Neuronal stem cell (in vitro differentiated cells): ENCODE measurements at regions not wholly inside any gene's neighbourhood (a gene's known extent, or its start where the extent isn't known, plus 50 kb on each side); places are given as distances from the start of the nearest gene placed in this dataset.

ENCODE experiments used
- DNase-seq: peaks from one replicate; pipeline ENCODE4 v3.0.0-alpha.2; 2013; ENCODE audit warnings: low spot score
- H2AFZ ChIP-seq: one replicate; pipeline ENCODE4 v1.6.1; 2013; ENCODE audit warnings: mild to moderate bottlenecking, low read length, inconsistent platforms
- H2AK5ac ChIP-seq: 2 replicates; pipeline ENCODE4 v1.6.1; 2013; ENCODE audit warnings: low read depth, mild to moderate bottlenecking, inconsistent platforms, low read length, moderate library complexity, mixed read lengths
- H2BK120ac ChIP-seq: 2 replicates; pipeline ENCODE4 v1.6.1; 2013; ENCODE audit warnings: low read depth, mild to moderate bottlenecking, inconsistent platforms, low read length, moderate library complexity, mixed read lengths
- H2BK12ac ChIP-seq: one replicate; pipeline ENCODE4 v1.6.1; 2013; ENCODE audit warnings: low read length, inconsistent platforms
- H2BK15ac ChIP-seq: 2 replicates; pipeline ENCODE4 v1.6.1; 2013; ENCODE audit warnings: mild to moderate bottlenecking, low read length, inconsistent platforms, mixed read lengths
- H2BK5ac ChIP-seq: one replicate; pipeline ENCODE4 v1.6.1; 2013; ENCODE audit warnings: inconsistent platforms, mild to moderate bottlenecking, low read length, moderate library complexity
- H3K14ac ChIP-seq: one replicate; pipeline ENCODE4 v1.6.1; 2013; ENCODE audit warnings: low read length, inconsistent platforms
- H3K18ac ChIP-seq: 2 replicates; pipeline ENCODE4 v1.6.1; 2013; ENCODE audit warnings: low read length, inconsistent platforms
- H3K23ac ChIP-seq: 2 replicates; pipeline ENCODE4 v1.6.1; 2013; ENCODE audit warnings: low read depth, mild to moderate bottlenecking, mixed read lengths, low read length, inconsistent platforms; ENCODE audit not compliant: poor library complexity
- H3K27ac ChIP-seq: replicated peaks from 3 replicates; pipeline ENCODE4 v1.5.1; 2013; ENCODE audit warnings: low read length, inconsistent platforms
- H3K27me3 ChIP-seq, 3 experiments: 2 replicates each; pipeline ENCODE4 v1.6.1; 2013; ENCODE audit warnings: low read length in 3 of 3, mild to moderate bottlenecking in 2 of 3, inconsistent platforms in 1 of 3, low read depth in 1 of 3, mixed read lengths in 1 of 3, moderate library complexity in 1 of 3; ENCODE audit not compliant: control insufficient read depth in 3 of 3, insufficient read depth in 3 of 3
- H3K36me3 ChIP-seq, 2 donors: replicated peaks in 1 of 2; 2 replicates each; pipeline ENCODE4 v1.6.1; 2013; ENCODE audit warnings: low read length in 2 of 2; ENCODE audit not compliant: control insufficient read depth in 2 of 2, insufficient read depth in 2 of 2
- H3K4ac ChIP-seq: 2 replicates; pipeline ENCODE4 v1.6.1; 2013; ENCODE audit warnings: inconsistent platforms, mild to moderate bottlenecking, low read length, moderate library complexity
- H3K4me1 ChIP-seq, 2 donors: 1 replicate in 1 of 2; 2 replicates in 1 of 2; pipeline ENCODE4 v1.6.1; 2013; ENCODE audit warnings: low read length in 2 of 2, low read depth in 1 of 2; ENCODE audit not compliant: control insufficient read depth in 2 of 2, insufficient read depth in 1 of 2
- H3K4me2 ChIP-seq: one replicate; pipeline ENCODE4 v1.6.1; 2013; ENCODE audit warnings: mild to moderate bottlenecking, low read length, inconsistent platforms; ENCODE audit not compliant: insufficient read depth, poor library complexity, severe bottlenecking
- H3K4me3 ChIP-seq, 2 donors: 2 replicates each; pipeline ENCODE4 v1.5.1; 2013; ENCODE audit warnings: low read length in 2 of 2, mild to moderate bottlenecking in 2 of 2, inconsistent platforms in 1 of 2, moderate library complexity in 1 of 2
- H3K79me1 ChIP-seq: one replicate; pipeline ENCODE4 v1.6.1; 2013; ENCODE audit warnings: low read depth, mild to moderate bottlenecking, inconsistent platforms, low read length, moderate library complexity
- H3K9ac ChIP-seq: one replicate; pipeline ENCODE4 v1.6.1; 2013; ENCODE audit warnings: mild to moderate bottlenecking, low read depth, low read length, inconsistent platforms; ENCODE audit not compliant: poor library complexity
- H3K9me3 ChIP-seq, 2 donors: replicated peaks in 1 of 2; 2 replicates each; pipeline versions ENCODE3 to v1.6.1; 2013; ENCODE audit warnings: low read length in 2 of 2, mild to moderate bottlenecking in 2 of 2, inconsistent platforms in 1 of 2, low read depth in 1 of 2, mixed read lengths in 1 of 2, moderate library complexity in 1 of 2; ENCODE audit not compliant: control insufficient read depth in 2 of 2, insufficient read depth in 1 of 2
- H4K8ac ChIP-seq: one replicate; pipeline ENCODE4 v1.6.1; 2013; ENCODE audit warnings: low read depth, mild to moderate bottlenecking, inconsistent platforms, low read length, moderate library complexity
- H4K91ac ChIP-seq: one replicate; pipeline ENCODE4 v1.6.1; 2013; ENCODE audit warnings: low read length, low read depth, mild to moderate bottlenecking, inconsistent platforms; ENCODE audit not compliant: poor library complexity
- WGBS, 2 donors: extraction: QIAGEN DNeasy Blood & Tissue Kit; methylation state at CpG; one replicate each; pipeline ENCODE4 v1.1.7; 2013; ENCODE audit warnings: missing lambda C conversion rate in 2 of 2, mixed read lengths in 1 of 2; ENCODE audit not compliant: insufficient read length in 2 of 2, insufficient replicate concordance in 1 of 2; ENCODE audit errors: extremely low coverage in 2 of 2; 5-methylcytosine and 5-hydroxymethylcytosine counted together

- Histone ChIP-seq H2BK5ac (no peak overlapping the region), H4K8ac (no peak overlapping the region), H2BK12ac (no peak overlapping the region), H3K36me3 (no peaks in the 10 kb centered on the region), H2AK5ac (no peak overlapping the region), H3K4ac (no peak overlapping the region), H3K4me3 (no peak overlapping the region), H3K79me1 (no peaks in the 10 kb centered on the region), H3K23ac (no peak overlapping the region), H3K18ac (no peak overlapping the region), H3K4me2 (no peak overlapping the region), H3K27ac (no peak overlapping the region), H2BK120ac (no peak overlapping the region), H3K27me3 (no peaks in the 10 kb centered on the region), H3K4me1 (no peaks in the 10 kb centered on the region), H3K9me3 (peaks cover 0 to 3% of the 10 kb centered on the region in 2 donors), H3K14ac (no peak overlapping the region), H2BK15ac (no peak overlapping the region), H3K9ac (no peak overlapping the region), H2AFZ (no peak overlapping the region), H4K91ac (no peak overlapping the region)
- DNase-seq = no peak
These were observed 380.9 kb upstream of the PTBP2 start for GRCh38 chr1:96340686-96341085.

GRCh38 chr1:96346719-96347118 is 374.9 kb upstream of the PTBP2 start:
- Histone ChIP-seq H2BK12ac (no peak overlapping the region), H3K18ac (no peak overlapping the region), H3K36me3 (no peaks in the 10 kb centered on the region), H2BK15ac (no peak overlapping the region), H3K9ac (no peak overlapping the region), H2BK5ac (no peak overlapping the region), H2AK5ac (no peak overlapping the region), H4K91ac (no peak overlapping the region), H3K23ac (no peak overlapping the region), H2AFZ (no peak overlapping the region), H3K4me3 (no peak overlapping the region), H3K9me3 (peaks cover 0 to 3% of the 10 kb centered on the region in 2 donors), H3K4me1 (no peaks in the 10 kb centered on the region), H2BK120ac (no peak overlapping the region), H3K79me1 (no peaks in the 10 kb centered on the region), H3K14ac (no peak overlapping the region), H3K4me2 (no peak overlapping the region), H3K27me3 (no peaks in the 10 kb centered on the region), H3K27ac (no peak overlapping the region), H3K4ac (no peak overlapping the region), H4K8ac (no peak overlapping the region)
- DNase-seq = no peak

- Histone ChIP-seq H2AK5ac (no peak overlapping the region), H3K4me1 (no peaks in the 10 kb centered on the region), H3K9me3 (no peaks in the 10 kb centered on the region), H2BK15ac (no peak overlapping the region), H3K4me2 (no peak overlapping the region), H3K14ac (no peak overlapping the region), H2BK5ac (no peak overlapping the region), H2AFZ (no peak overlapping the region), H2BK120ac (no peak overlapping the region), H3K4ac (no peak overlapping the region), H3K27ac (no peak overlapping the region), H3K27me3 (no peaks in the 10 kb centered on the region), H3K9ac (no peak overlapping the region), H2BK12ac (no peak overlapping the region), H3K79me1 (no peaks in the 10 kb centered on the region), H4K8ac (no peak overlapping the region), H3K18ac (no peak overlapping the region), H3K4me3 (no peak overlapping the region), H3K23ac (no peak overlapping the region), H4K91ac (no peak overlapping the region), H3K36me3 (no peaks in the 10 kb centered on the region)
- DNase-seq = no peak
- WGBS, 2 donors = no CpG with 5 or more reads among the region's 4 CpGs
These were observed 371.7 kb upstream of the PTBP2 start for GRCh38 chr1:96349896-96350295.

GRCh38 chr1:96352733-96353132 is 368.9 kb upstream of the PTBP2 start:
- Histone ChIP-seq H3K9ac (no peak overlapping the region), H4K91ac (no peak overlapping the region), H2AFZ (no peak overlapping the region), H4K8ac (no peak overlapping the region), H3K18ac (no peak overlapping the region), H2BK12ac (no peak overlapping the region), H3K4me2 (no peak overlapping the region), H3K36me3 (no peaks in the 10 kb centered on the region), H3K14ac (no peak overlapping the region), H2BK120ac (no peak overlapping the region), H2AK5ac (no peak overlapping the region), H3K27me3 (no peaks in the 10 kb centered on the region), H3K4ac (no peak overlapping the region), H3K23ac (no peak overlapping the region), H3K4me3 (no peak overlapping the region), H3K4me1 (no peaks in the 10 kb centered on the region), H3K9me3 (no peaks in the 10 kb centered on the region), H3K27ac (no peak overlapping the region), H3K79me1 (no peaks in the 10 kb centered on the region), H2BK15ac (no peak overlapping the region), H2BK5ac (no peak overlapping the region)
- DNase-seq = no peak
- no CpG with 5 or more reads among the region's 2 CpGs for WGBS, 2 donors
